Keratinocyte (primary cell): ENCODE measurements at regions not wholly inside any gene's neighbourhood (a gene's known extent, or its start where the extent isn't known, plus 50 kb on each side); places are given as distances from the start of the nearest gene placed in this dataset.

Experiments used
- DNase-seq: peaks from one replicate; pipeline ENCODE4 v3.0.0-alpha.2; 2011; ENCODE audit warnings: low read depth, missing footprints, low spot score
- FAIRE-seq: peaks from 2 replicates; lab custom pipeline; 2011; peaks lifted over from hg19 to GRCh38; lab: Jason Lieb, UNC
- H2AFZ ChIP-seq: 2 replicates; pipeline ENCODE4 v1.6.0; 2012; ENCODE audit warnings: low read length, control low read depth, inconsistent platforms; ENCODE audit not compliant: control insufficient read depth
- H3K27ac ChIP-seq: 2 replicates; pipeline ENCODE4 v1.5.1; 2011; ENCODE audit warnings: low read length; ENCODE audit not compliant: control insufficient read depth, insufficient read depth
- H3K27me3 ChIP-seq: 3 replicates; pipeline ENCODE4 v1.6.0; 2011; ENCODE audit warnings: low read length; ENCODE audit not compliant: control insufficient read depth, insufficient read depth; ENCODE audit errors: extremely low read depth
- H3K36me3 ChIP-seq, 2 experiments: 2 replicates in 1 of 2; 3 replicates in 1 of 2; pipeline ENCODE4 v1.5.1; 2011; ENCODE audit warnings: low read length in 2 of 2, mild to moderate bottlenecking in 1 of 2; ENCODE audit not compliant: control insufficient read depth in 2 of 2, insufficient read depth in 2 of 2; ENCODE audit errors: extremely low read depth in 1 of 2
- H3K4me1 ChIP-seq: 3 replicates; pipeline ENCODE4 v1.5.1; 2011; ENCODE audit warnings: low read length; ENCODE audit not compliant: control insufficient read depth, insufficient read depth; ENCODE audit errors: extremely low read depth
- H3K4me2 ChIP-seq: 3 replicates; pipeline ENCODE4 v1.6.0; 2011; ENCODE audit warnings: low read depth, low read length; ENCODE audit not compliant: control insufficient read depth, insufficient read depth; ENCODE audit errors: extremely low read depth
- H3K4me3 ChIP-seq, 3 experiments: fragments of 200-600 bp in 1 of 3; sonication (generic) in 1 of 3; 2 replicates in 2 of 3; 3 replicates in 1 of 3; pipeline ENCODE4 v1.5.1; 2011 to 2016; ENCODE audit warnings: low read length in 3 of 3, mild to moderate bottlenecking in 3 of 3, control low read depth in 2 of 3, inconsistent platforms in 1 of 3, low read depth in 1 of 3, mixed read lengths in 1 of 3, mixed run types in 1 of 3, moderate library complexity in 1 of 3; ENCODE audit not compliant: control insufficient read depth in 2 of 3, insufficient read depth in 2 of 3; ENCODE audit errors: extremely low read depth in 1 of 3
- H3K79me2 ChIP-seq: 2 replicates; pipeline ENCODE4 v1.6.0; 2012; ENCODE audit warnings: low read length; ENCODE audit not compliant: control insufficient read depth, insufficient read depth
- H3K9ac ChIP-seq: 3 replicates; pipeline ENCODE4 v1.6.0; 2011; ENCODE audit warnings: low read length; ENCODE audit not compliant: control insufficient read depth, insufficient read depth; ENCODE audit errors: extremely low read depth
- H3K9me1 ChIP-seq: 3 replicates; pipeline ENCODE4 v1.6.0; 2011; ENCODE audit warnings: low read length; ENCODE audit not compliant: control insufficient read depth, insufficient read depth; ENCODE audit errors: extremely low read depth
- H3K9me3 ChIP-seq: 2 replicates; pipeline ENCODE4 v1.5.1; 2012; ENCODE audit warnings: low read depth, low read length; ENCODE audit not compliant: control insufficient read depth
- H4K20me1 ChIP-seq: 3 replicates; pipeline ENCODE4 v1.6.0; 2011; ENCODE audit warnings: low read length; ENCODE audit not compliant: control insufficient read depth, insufficient read depth; ENCODE audit errors: extremely low read depth
- EZH2 ChIP-seq: IDR thresholded peaks from one replicate; pipeline ENCODE4 v1.6.1; 2012; ENCODE audit warnings: inconsistent platforms, mild to moderate bottlenecking, low read length, moderate library complexity
- dilution Hi-C: fragments of 300-500 bp; cut with MboI; formaldehyde crosslinking; loops from one replicate; pipeline ENCODE4 v1.7.0; 2020; ENCODE audit warnings: low sequenced_read_pairs; ENCODE audit not compliant: extremely low pct_ligation_motif_present
- TF ChIP-seq, protein P1 (sequence below), 3 experiments: IDR thresholded peaks in 1 of 3; conservative IDR thresholded peaks in 1 of 3; optimal IDR thresholded peaks in 1 of 3; 2 replicates in 2 of 3; 3 replicates in 1 of 3; pipeline versions ENCODE3 to v1.5.1; 2011; ENCODE audit warnings: low read length in 3 of 3, mild to moderate bottlenecking in 3 of 3, moderate library complexity in 2 of 3, control low read depth in 1 of 3, inconsistent platforms in 1 of 3; ENCODE audit not compliant: insufficient read depth in 2 of 3; ENCODE audit errors: extremely low read depth in 1 of 3

DNA sequence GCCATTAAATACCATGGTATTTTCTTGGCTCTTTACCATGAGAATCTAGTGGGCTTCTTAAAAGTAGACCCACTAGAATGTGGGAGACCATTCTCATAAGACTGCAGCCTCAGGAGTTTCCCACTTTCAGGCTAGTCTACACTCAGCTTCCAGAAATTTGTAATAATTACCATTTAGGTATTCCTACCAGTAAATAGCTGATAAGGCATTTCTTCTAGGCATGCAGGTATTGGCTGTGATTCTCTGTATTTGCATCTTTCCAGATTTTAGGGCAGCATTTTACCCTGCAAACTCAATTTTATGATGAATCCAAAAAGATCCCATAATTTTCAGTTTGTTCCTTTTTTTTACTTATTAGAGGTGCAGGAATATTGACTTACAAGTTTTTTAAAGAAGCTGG, 496.6 kb downstream of the TRAM1L1 start:
- Histone ChIP-seq H3K9me1 (no peaks in the 10 kb centered on the region), H3K4me2 (no peak overlapping the region), H3K27me3 (no peaks in the 10 kb centered on the region), H2AFZ (no peak overlapping the region), H3K79me2 (no peaks in the 10 kb centered on the region), H3K27ac (no peak overlapping the region), H3K9ac (no peak overlapping the region), H3K4me3 (no peak overlapping the region), H3K36me3 (no peaks in the 10 kb centered on the region), H3K4me1 (no peaks in the 10 kb centered on the region), H4K20me1 (no peaks in the 10 kb centered on the region), H3K9me3 (no peaks in the 10 kb centered on the region)
- FAIRE-seq, result no peak
- dilution Hi-C loops, result no loop called here
- no peak for DNase-seq
- TF ChIP-seq EZH2, result no peak
- TF ChIP-seq, protein P1, sequence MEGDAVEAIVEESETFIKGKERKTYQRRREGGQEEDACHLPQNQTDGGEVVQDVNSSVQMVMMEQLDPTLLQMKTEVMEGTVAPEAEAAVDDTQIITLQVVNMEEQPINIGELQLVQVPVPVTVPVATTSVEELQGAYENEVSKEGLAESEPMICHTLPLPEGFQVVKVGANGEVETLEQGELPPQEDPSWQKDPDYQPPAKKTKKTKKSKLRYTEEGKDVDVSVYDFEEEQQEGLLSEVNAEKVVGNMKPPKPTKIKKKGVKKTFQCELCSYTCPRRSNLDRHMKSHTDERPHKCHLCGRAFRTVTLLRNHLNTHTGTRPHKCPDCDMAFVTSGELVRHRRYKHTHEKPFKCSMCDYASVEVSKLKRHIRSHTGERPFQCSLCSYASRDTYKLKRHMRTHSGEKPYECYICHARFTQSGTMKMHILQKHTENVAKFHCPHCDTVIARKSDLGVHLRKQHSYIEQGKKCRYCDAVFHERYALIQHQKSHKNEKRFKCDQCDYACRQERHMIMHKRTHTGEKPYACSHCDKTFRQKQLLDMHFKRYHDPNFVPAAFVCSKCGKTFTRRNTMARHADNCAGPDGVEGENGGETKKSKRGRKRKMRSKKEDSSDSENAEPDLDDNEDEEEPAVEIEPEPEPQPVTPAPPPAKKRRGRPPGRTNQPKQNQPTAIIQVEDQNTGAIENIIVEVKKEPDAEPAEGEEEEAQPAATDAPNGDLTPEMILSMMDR (optimal IDR thresholded peaks at IDR 0.05 in 1 of 3, IDR thresholded peaks at IDR 0.05 in 1 of 3, conservative IDR thresholded peaks at IDR 0.05 in 1 of 3; ENCODE audit: extremely low read depth in 1 of 3, insufficient read depth in 2 of 3, low read length in 3 of 3), result no peak

DNA sequence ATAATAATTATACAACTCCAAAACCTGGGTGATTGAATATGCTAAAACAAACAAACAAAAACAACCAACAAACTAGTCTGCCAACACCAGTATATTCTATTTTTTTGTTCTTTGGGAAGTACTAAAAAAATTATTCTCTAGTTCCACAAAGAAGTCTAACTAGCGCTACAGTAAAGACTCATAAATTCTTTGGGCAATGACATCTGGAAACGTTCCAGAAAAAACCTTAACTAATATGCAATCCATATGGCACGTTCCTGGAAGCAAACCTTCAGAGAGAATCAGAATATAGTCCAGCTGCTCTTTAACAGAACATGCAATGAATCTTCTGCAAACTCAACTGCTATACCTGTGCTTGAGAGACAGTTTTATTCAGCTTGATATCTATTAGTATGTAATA, 500.1 kb downstream of the TRAM1L1 start:
- TF ChIP-seq, protein P1 (optimal IDR thresholded peaks at IDR 0.05 in 1 of 3, IDR thresholded peaks at IDR 0.05 in 1 of 3, conservative IDR thresholded peaks at IDR 0.05 in 1 of 3; ENCODE audit: extremely low read depth in 1 of 3, insufficient read depth in 2 of 3, low read length in 3 of 3), result no peak
- TF ChIP-seq EZH2, result no peak
- no peaks in the 10 kb centered on the region for H3K79me2 ChIP-seq
- no peaks in the 10 kb centered on the region for H3K4me1 ChIP-seq
- no peak overlapping the region for H2AFZ ChIP-seq
- no peaks in the 10 kb centered on the region for H3K9me1 ChIP-seq
- H3K4me3 ChIP-seq, result no peak overlapping the region
- H3K9ac ChIP-seq, result no peak overlapping the region
- H3K27me3 ChIP-seq, result no peaks in the 10 kb centered on the region
- no peaks in the 10 kb centered on the region for H4K20me1 ChIP-seq
- no peak overlapping the region for H3K4me2 ChIP-seq
- FAIRE-seq, result no peak
- H3K9me3 ChIP-seq, result no peaks in the 10 kb centered on the region
- H3K27ac ChIP-seq, result no peak overlapping the region
- no peaks in the 10 kb centered on the region for H3K36me3 ChIP-seq
- dilution Hi-C loops, result no loop called here
- no peak for DNase-seq
